Ovary (tissue), 3 donors: ENCODE measurements at regions not wholly inside any gene's neighbourhood (a gene's known extent, or its start where the extent isn't known, plus 50 kb on each side); places are given as distances from the start of the nearest gene placed in this dataset.

ENCODE experiments used
- EP300 ChIP-seq: sonication (generic); formaldehyde crosslinking; IDR thresholded peaks from one replicate; pipeline ENCODE4 v1.6.1; 2017; ENCODE audit warnings: antibody characterized with exemption
- POLR2A ChIP-seq: fragments of 450-650 bp; IDR thresholded peaks from one replicate; pipeline ENCODE4 v1.6.1; 2017; ENCODE audit warnings: antibody characterized with exemption, mild to moderate bottlenecking, moderate library complexity
- TF ChIP-seq, protein P1 (sequence below), 3 donors: fragments of 450-650 bp in 2 of 3; fragments of 200-600 bp in 1 of 3; IDR thresholded peaks; one replicate each; pipeline versions ENCODE4 v1.5.1 to v1.8.0; 2016 to 2022; ENCODE audit warnings: antibody characterized with exemption in 3 of 3, mild to moderate bottlenecking in 1 of 3
- donor health status: DM: no; HTN: no; CAD: no.

- TF ChIP-seq, protein P1, sequence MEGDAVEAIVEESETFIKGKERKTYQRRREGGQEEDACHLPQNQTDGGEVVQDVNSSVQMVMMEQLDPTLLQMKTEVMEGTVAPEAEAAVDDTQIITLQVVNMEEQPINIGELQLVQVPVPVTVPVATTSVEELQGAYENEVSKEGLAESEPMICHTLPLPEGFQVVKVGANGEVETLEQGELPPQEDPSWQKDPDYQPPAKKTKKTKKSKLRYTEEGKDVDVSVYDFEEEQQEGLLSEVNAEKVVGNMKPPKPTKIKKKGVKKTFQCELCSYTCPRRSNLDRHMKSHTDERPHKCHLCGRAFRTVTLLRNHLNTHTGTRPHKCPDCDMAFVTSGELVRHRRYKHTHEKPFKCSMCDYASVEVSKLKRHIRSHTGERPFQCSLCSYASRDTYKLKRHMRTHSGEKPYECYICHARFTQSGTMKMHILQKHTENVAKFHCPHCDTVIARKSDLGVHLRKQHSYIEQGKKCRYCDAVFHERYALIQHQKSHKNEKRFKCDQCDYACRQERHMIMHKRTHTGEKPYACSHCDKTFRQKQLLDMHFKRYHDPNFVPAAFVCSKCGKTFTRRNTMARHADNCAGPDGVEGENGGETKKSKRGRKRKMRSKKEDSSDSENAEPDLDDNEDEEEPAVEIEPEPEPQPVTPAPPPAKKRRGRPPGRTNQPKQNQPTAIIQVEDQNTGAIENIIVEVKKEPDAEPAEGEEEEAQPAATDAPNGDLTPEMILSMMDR (IDR thresholded peaks at IDR 0.05), result no peak
- no peak for TF ChIP-seq POLR2A
- no peak for TF ChIP-seq EP300
Measured at GRCh38 chr4:14644580-14645282, 357.6 kb upstream of the CPEB2 start.
